Astrocyte of the cerebellum (primary cell): ENCODE measurements at regions not wholly inside any gene's neighbourhood (a gene's known extent, or its start where the extent isn't known, plus 50 kb on each side); places are given as distances from the start of the nearest gene placed in this dataset.
"Not testable (repeated sequence)": the region's sequence is repeated elsewhere in the genome, so short reads cannot be mapped to it uniquely, and the experiment has no call there.

Experiments
- DNase-seq: peaks from one replicate; pipeline ENCODE4 v3.0.0-alpha.2; 2011; ENCODE audit warnings: low read depth
- H3K4me3 ChIP-seq: 2 replicates; pipeline ENCODE4 v1.5.1; 2011; ENCODE audit warnings: mild to moderate bottlenecking, low read depth, low read length, moderate library complexity
- in situ Hi-C: cut with HindIII; loops from 2 replicates; pipeline ENCODE4 v1.10.0; 2017; ENCODE audit warnings: low sequenced_read_pairs
- TF ChIP-seq, protein P1 (sequence below): IDR thresholded peaks from 2 replicates; pipeline ENCODE4 v1.5.1; 2012; ENCODE audit warnings: low read length, low read depth, moderate library complexity, mild to moderate bottlenecking; ENCODE audit errors: missing control alignments

DNA sequence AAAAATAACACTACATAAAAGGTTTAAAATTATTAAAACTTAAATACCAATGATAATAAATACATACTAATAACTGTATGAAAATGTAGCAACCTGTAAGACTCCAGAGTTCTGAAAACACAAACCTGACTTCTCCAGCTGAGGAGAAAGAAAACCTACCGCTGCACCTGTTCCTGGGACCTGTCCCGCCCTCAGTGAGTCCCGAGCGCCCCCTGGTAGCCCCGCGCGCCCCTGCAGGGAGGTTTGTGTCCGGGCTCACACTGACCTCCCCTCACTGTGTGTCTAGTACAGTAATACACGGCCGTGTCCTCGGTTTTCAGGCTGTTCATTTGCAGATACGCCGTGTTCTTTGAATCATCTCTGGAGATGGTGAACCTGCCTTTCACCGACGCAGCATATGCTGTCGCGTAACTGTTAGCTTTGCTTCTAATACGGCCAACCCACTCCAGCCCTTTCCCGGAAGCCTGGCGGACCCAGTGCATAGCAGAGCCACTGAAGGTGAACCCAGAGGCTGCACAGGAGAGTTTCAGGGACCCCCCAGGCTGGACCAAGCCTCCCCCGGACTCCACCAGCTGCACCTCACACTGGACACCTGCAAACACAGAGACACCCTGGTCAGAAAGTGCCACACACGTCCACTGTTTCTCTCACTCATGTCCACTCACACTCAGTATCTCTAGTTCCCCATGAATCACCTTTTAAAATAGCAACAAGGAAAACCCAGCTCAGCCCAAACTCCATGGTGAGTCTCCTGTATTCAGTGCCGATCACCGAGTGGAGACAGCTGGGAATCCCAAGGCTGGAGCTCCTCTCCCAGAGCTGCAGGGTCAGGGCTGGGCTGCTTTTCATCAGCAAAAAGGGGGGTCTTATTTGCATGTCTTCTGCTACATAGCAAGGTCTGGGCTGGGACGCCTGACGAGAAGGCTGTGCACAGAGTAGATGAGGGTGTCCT is 1276.3 kb downstream of the TMEM121 start:
- TF ChIP-seq, protein P1, sequence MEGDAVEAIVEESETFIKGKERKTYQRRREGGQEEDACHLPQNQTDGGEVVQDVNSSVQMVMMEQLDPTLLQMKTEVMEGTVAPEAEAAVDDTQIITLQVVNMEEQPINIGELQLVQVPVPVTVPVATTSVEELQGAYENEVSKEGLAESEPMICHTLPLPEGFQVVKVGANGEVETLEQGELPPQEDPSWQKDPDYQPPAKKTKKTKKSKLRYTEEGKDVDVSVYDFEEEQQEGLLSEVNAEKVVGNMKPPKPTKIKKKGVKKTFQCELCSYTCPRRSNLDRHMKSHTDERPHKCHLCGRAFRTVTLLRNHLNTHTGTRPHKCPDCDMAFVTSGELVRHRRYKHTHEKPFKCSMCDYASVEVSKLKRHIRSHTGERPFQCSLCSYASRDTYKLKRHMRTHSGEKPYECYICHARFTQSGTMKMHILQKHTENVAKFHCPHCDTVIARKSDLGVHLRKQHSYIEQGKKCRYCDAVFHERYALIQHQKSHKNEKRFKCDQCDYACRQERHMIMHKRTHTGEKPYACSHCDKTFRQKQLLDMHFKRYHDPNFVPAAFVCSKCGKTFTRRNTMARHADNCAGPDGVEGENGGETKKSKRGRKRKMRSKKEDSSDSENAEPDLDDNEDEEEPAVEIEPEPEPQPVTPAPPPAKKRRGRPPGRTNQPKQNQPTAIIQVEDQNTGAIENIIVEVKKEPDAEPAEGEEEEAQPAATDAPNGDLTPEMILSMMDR = no peak
- H3K4me3 ChIP-seq = no peak overlapping the region
- in situ Hi-C loops = no loop called here
- no peak for DNase-seq

DNA sequence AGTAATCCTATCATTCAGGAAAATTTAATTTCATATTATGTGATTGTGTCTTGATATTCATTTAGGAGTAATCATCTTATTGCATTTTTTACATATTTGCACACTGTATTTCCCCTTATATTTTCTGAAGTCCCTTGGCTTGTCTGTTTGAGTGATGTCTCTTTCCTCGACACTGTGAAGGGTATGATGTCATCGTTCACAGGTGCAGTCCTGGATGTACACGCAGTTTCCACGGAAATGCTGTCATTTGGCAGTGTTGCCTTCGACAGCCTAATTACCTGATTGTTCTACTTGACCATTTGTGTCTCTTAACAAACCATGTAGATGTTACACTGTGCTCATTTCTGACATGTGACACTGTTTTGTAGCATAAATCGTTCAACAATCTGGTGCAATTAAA is 1277.0 kb downstream of the TMEM121 start:
- in situ Hi-C loops = no loop called here
- TF ChIP-seq, protein P1 = no peak
- no peak overlapping the region for H3K4me3 ChIP-seq
- DNase-seq = no peak

DNA sequence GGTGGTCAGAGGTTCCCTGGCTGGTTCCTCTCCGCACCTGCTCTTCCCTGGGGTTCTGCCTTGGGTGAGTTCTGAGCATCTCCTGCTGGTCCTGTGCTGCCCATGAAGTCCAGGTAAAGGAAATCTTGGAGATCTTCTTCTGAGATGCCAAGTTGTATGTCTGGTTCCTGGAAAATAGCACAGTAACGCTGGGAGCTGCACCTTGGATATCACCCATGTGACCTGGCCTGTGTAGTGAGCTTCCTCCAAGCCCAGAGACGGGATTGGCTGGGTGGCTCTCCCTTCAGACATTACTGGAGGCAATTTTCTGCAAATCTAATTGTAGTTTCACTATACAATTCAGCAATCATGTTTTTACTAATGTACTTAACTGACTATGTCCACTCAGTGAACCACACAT is 1281.1 kb downstream of the TMEM121 start:
- in situ Hi-C loops = no loop called here
- TF ChIP-seq, protein P1 = no peak
- DNase-seq = no peak
- no peak overlapping the region for H3K4me3 ChIP-seq

DNA sequence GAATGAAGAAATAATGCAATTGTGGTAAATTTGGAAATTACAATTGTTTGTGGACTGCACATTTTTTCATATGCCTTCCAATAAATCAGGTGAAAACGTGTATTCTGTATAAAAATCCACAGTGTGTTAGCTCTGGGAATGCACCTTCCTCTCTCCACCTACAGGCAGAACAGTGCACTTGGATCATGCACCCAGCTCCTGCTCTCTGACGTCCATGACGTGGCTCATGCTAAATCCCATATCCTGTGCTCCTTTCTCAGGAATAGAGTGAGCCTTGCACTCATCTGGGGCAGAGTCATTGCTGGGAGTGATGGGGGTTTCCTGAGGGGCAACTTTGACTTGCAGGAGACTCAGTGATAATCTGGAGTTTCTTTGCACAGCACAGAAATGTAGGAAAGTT is 1282.1 kb downstream of the TMEM121 start:
- no peak overlapping the region for H3K4me3 ChIP-seq
- no peak for DNase-seq
- in situ Hi-C loops = no loop called here
- TF ChIP-seq, protein P1 = no peak

DNA sequence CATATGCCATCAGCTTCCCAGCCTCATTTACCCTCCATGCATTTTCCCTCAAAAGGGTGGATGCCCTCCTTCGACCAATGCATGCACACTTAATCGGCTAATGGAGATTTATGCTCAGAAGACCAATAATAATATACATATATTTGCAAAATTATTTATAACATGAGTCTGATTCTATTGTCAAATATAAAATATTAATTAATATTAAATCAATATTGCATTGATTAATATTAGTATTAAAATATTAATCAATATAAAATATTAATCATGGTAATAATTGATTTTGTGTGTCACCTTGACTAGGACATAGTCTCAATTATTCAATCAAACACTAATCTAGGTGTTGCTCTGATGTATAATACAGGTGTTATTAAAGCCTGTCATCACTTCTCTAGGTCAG is 1282.5 kb downstream of the TMEM121 start:
- no peak overlapping the region for H3K4me3 ChIP-seq
- no peak for DNase-seq
- in situ Hi-C loops = no loop called here
- TF ChIP-seq, protein P1 = no peak

DNA sequence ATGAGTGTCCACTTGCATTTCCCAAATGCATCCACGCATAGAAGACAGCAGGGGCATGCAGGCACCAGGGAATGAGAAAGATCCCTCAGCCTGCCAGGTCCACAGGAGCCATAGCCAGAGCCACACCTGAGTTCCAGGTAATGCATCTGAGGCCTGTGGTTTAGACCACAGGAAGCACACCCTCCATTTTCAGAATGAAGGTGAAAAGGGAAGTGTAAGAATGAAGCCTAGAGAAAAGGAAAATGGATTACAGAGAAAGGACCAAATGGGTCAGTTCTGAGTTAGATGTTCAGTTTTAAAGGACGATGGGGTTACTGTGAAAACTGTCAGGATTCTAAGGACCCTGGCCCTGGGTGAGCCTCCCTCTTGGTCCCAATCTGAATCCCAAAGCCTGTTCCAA is 1283.2 kb downstream of the TMEM121 start:
- H3K4me3 ChIP-seq = no peak overlapping the region
- DNase-seq = no peak
- in situ Hi-C loops = no loop called here
- TF ChIP-seq, protein P1 = no peak

DNA sequence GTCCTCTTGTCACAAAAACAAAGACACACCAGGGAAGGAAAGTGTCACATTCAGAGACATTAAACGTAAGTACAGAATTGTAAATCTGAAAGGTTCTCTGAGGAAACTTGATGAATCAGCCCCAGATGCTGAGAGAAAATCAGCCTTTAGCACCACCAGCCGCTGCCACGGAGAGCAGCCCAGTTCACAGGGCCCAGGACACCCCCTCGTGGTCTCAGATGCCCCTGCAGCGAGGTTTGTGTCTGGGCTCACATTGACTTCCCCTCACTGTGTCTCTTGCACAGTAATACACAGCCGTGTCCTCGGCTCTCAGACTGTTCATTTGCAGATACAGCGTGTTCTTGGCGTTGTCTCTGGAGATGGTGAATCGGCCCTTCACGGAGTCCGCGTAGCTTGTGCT is 1283.8 kb downstream of the TMEM121 start:
- in situ Hi-C loops, DNase-seq, H3K4me3 ChIP-seq: not testable (repeated sequence)
